ENCODE measurements at regions not wholly inside any gene's neighbourhood (a gene's known extent, or its start where the extent isn't known, plus 50 kb on each side); places are given as distances from the start of the nearest gene placed in this dataset.

DNA sequence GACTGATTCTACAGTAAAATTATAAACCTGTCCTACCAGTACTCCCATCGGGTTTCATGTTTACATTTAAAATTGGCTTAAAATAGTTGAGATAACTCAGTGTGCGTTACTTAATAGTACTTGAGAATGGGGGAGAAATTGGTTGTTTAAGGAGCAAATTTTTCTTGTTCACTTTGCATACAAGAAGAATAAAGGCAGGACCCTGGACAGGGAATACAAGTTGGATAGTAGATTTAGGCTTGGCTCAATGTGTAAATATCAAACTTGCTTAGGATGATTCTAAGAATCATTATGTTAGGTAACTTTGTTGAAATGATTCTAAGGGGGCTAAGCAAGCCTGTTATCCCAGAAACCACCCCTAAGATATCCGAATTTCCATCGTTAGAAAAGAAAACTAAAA, 448.4 kb upstream of the TLE4 start:
- TF ChIP-seq, protein P1, sequence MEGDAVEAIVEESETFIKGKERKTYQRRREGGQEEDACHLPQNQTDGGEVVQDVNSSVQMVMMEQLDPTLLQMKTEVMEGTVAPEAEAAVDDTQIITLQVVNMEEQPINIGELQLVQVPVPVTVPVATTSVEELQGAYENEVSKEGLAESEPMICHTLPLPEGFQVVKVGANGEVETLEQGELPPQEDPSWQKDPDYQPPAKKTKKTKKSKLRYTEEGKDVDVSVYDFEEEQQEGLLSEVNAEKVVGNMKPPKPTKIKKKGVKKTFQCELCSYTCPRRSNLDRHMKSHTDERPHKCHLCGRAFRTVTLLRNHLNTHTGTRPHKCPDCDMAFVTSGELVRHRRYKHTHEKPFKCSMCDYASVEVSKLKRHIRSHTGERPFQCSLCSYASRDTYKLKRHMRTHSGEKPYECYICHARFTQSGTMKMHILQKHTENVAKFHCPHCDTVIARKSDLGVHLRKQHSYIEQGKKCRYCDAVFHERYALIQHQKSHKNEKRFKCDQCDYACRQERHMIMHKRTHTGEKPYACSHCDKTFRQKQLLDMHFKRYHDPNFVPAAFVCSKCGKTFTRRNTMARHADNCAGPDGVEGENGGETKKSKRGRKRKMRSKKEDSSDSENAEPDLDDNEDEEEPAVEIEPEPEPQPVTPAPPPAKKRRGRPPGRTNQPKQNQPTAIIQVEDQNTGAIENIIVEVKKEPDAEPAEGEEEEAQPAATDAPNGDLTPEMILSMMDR (IDR thresholded peaks at IDR 0.05; ENCODE audit: low read depth, low read length): no peak
- Histone ChIP-seq H3K27ac (no peak overlapping the region), H3K9me3 (ENCODE audit: low read depth) (no peaks in the 10 kb centered on the region), H3K27me3 (no peaks in the 10 kb centered on the region), H3K4me1 (ENCODE audit: low read depth) (no peaks in the 10 kb centered on the region), H3K4me3 (no peak overlapping the region), H3K36me3 (no peaks in the 10 kb centered on the region)
- peak; percentile 15 to 18 for DNase-seq (ENCODE audit: low read depth in 1 of 2, low spot score in 1 of 2)

DNA sequence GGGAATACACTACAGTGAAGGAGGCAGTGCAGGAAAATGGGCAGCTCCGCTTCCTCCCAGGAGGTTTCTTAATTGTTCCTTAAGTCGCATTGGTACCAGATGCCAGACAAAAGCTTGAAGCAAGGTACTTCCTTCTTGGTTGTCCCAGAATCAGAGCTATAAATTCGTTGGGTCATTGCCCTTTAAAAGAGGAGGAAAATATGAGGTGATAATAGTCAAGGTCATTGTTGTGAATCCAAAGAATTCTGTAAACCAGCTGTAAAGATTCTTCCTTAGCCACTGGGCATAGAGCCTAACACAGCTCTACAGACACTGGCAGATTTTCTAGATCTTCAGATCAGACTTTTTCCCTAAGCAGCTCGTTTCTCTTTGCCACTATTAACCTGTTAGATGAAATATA, 444.1 kb upstream of the TLE4 start:
- no peaks in the 10 kb centered on the region for H3K4me1 ChIP-seq (ENCODE audit: low read depth)
- TF ChIP-seq, protein P1 (IDR thresholded peaks at IDR 0.05; ENCODE audit: low read depth, low read length): no peak
- H3K4me3 ChIP-seq: no peak overlapping the region
- no peaks in the 10 kb centered on the region for H3K27me3 ChIP-seq
- H3K27ac ChIP-seq: no peak overlapping the region
- DNase-seq (ENCODE audit: low read depth in 1 of 2, low spot score in 1 of 2): no peak
- no peaks in the 10 kb centered on the region for H3K36me3 ChIP-seq
- no peaks in the 10 kb centered on the region for H3K9me3 ChIP-seq (ENCODE audit: low read depth)

DNA sequence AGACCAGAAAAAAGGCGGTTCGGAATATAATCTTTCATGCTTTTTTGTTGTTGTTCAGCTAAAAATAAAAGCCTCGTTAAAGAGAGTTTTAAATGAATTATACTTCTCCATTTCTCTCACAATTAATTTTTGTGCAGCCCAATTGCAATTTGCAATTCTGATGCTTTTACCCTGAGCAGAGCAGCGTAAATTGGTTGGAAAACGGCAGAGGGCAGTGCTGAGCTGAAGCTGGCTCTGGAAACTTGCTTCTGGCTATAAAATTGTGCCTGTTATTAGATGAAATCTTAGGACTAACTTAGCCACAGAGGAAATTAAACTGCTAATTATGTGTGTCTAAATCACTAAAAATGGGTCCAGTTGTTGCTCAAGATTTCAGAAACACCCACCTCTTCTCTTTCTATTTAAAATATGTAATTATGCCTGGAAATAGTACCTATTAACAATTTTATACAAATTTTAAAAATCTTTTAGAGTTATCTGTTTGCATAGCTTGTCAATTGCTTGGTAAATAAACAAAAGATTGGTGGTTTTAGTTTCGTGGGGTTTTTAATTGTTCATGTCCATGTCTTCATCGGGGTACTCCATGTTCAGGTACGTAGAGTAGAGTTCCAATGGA, 441.8 kb upstream of the TLE4 start:
- Histone ChIP-seq H3K9me3 (ENCODE audit: low read depth) (no peaks in the 10 kb centered on the region), H3K36me3 (no peaks in the 10 kb centered on the region), H3K4me3 (no peak overlapping the region), H3K4me1 (ENCODE audit: low read depth) (no peaks in the 10 kb centered on the region), H3K27me3 (no peaks in the 10 kb centered on the region), H3K27ac (no peak overlapping the region)
- TF ChIP-seq, protein P1 (IDR thresholded peaks at IDR 0.05; ENCODE audit: low read depth, low read length): peak; percentile 91
- DNase-seq (ENCODE audit: low read depth in 1 of 2, low spot score in 1 of 2): peak; percentile 56 to 72

DNA sequence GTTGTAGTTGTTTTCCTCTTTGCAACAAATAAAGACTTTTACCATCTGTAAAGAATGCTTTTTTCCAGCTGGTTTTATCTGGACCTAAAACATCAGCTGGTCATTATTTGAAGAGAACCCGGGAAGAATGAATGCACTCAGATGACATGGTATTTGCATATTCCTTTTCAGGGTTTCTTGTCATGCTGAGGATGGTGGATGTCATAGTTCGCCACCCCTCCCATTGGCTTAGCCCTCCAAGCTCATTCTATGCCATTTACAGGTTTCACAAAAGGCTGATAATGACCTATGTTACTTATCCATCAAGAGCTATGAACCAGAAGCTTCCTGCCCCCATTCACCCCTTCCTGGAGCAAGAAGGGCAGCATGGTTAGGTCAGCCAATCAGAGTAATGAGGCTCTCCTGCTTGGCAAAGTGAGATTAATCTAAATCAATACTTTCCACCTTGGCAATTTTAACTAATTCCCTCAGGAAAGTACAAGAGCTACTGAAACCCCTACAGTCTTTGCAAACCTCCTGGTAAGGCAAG, 440.5 kb upstream of the TLE4 start:
- no peak for DNase-seq (ENCODE audit: low read depth in 1 of 2, low spot score in 1 of 2)
- TF ChIP-seq, protein P1 (IDR thresholded peaks at IDR 0.05; ENCODE audit: low read depth, low read length): no peak
- H3K4me1 ChIP-seq (ENCODE audit: low read depth): no peaks in the 10 kb centered on the region
- H3K27ac ChIP-seq: no peak overlapping the region
- no peaks in the 10 kb centered on the region for H3K36me3 ChIP-seq
- H3K27me3 ChIP-seq: no peaks in the 10 kb centered on the region
- H3K4me3 ChIP-seq: no peak overlapping the region
- H3K9me3 ChIP-seq (ENCODE audit: low read depth): no peaks in the 10 kb centered on the region

DNA sequence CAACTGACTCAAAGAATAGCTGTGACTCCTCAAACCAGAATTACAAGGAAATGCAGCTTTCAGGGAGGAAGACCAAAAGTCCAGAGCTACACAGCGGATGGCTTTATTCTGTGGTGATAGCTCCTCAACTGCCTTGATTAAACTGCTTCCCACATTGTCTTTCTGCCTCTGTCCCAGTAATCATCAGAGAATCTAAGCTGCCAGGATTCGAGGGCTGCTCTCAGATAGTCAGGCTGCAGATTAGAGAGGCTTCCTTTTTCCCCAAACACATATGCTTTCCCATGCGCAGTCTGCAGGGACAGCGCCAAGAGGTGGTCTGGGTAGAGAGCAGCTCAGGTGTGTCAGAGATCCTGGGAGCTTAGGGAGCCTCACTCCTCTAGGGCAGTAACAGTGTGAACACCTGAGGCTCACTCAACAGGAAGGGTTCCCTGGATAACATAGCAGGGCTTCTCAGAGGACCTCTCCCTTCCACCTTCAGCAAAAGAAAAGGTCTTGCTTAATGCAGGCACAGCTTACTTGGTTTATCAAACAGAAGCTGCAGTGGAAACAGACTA, 439.9 kb upstream of the TLE4 start:
- TF ChIP-seq, protein P1 (IDR thresholded peaks at IDR 0.05; ENCODE audit: low read depth, low read length): no peak
- H3K27ac ChIP-seq: no peak overlapping the region
- H3K27me3 ChIP-seq: no peaks in the 10 kb centered on the region
- DNase-seq (ENCODE audit: low read depth in 1 of 2, low spot score in 1 of 2): no peak
- no peaks in the 10 kb centered on the region for H3K9me3 ChIP-seq (ENCODE audit: low read depth)
- H3K4me3 ChIP-seq: no peak overlapping the region
- no peaks in the 10 kb centered on the region for H3K4me1 ChIP-seq (ENCODE audit: low read depth)
- no peaks in the 10 kb centered on the region for H3K36me3 ChIP-seq
